Neural cell (in vitro differentiated cells): ENCODE measurements at regions not wholly inside any gene's neighbourhood (a gene's known extent, or its start where the extent isn't known, plus 50 kb on each side); places are given as distances from the start of the nearest gene placed in this dataset.

Experiments
- H2AFZ ChIP-seq: fragments of 200-600, 300-800 bp; sonication (generic), shearing (Covaris generic); 2 replicates; pipeline ENCODE4 v1.6.0; 2014; ENCODE audit warnings: low read depth, mild to moderate bottlenecking, antibody characterized with exemption, low read length, moderate library complexity
- H3F3A ChIP-seq: fragments of 200-600 bp; shearing (Covaris generic); 2 replicates; pipeline ENCODE4 v1.6.1; 2016; ENCODE audit warnings: mild to moderate bottlenecking, moderate library complexity, mixed read lengths, antibody characterized with exemption, low read length; ENCODE audit not compliant: insufficient read depth, poor library complexity, severe bottlenecking
- H3K27ac ChIP-seq: fragments of 200-600, 300-800 bp; sonication (generic), shearing (Covaris generic); 2 replicates; pipeline ENCODE4 v1.5.1; 2014; ENCODE audit warnings: mild to moderate bottlenecking, low read length, moderate library complexity
- H3K27me3 ChIP-seq: fragments of 300-800, 200-600 bp; sonication (generic), shearing (Covaris generic); 2 replicates; pipeline ENCODE4 v1.6.0; 2014; ENCODE audit warnings: mild to moderate bottlenecking, low read depth, low read length, moderate library complexity; ENCODE audit not compliant: insufficient read depth
- H3K36me3 ChIP-seq: fragments of 300-800, 200-600 bp; sonication (generic), shearing (Covaris generic); 2 replicates; pipeline ENCODE4 v1.5.1; 2014; ENCODE audit warnings: mild to moderate bottlenecking, antibody characterized with exemption, low read length, moderate library complexity; ENCODE audit not compliant: insufficient read depth
- H3K4me2 ChIP-seq: fragments of 300-800, 200-600 bp; sonication (generic), shearing (Covaris generic); 2 replicates; pipeline ENCODE4 v1.6.0; 2014; ENCODE audit warnings: mild to moderate bottlenecking, low read length
- H3K4me3 ChIP-seq: fragments of 300-800, 200-600 bp; sonication (generic), shearing (Covaris generic); 2 replicates; pipeline ENCODE4 v1.5.1; 2014; ENCODE audit warnings: mild to moderate bottlenecking, low read length, moderate library complexity
- H3K79me2 ChIP-seq: fragments of 200-600 bp; shearing (Covaris generic); replicated peaks from 2 replicates; pipeline ENCODE4 v1.6.0; 2014; ENCODE audit warnings: mild to moderate bottlenecking, low read length, moderate library complexity; ENCODE audit not compliant: insufficient read depth
- H3K9ac ChIP-seq: fragments of 300-800, 200-600 bp; sonication (generic), shearing (Covaris generic); 2 replicates; pipeline ENCODE4 v1.6.1; 2016; ENCODE audit warnings: mild to moderate bottlenecking, low read length, mixed read lengths
- H3K9me2 ChIP-seq: fragments of 200-600 bp; shearing (Covaris generic); 2 replicates; pipeline ENCODE4 v1.6.1; 2016; ENCODE audit warnings: mild to moderate bottlenecking, low read length, mixed read lengths; ENCODE audit not compliant: insufficient read depth
- H3K9me3 ChIP-seq: fragments of 200-600, 300-800 bp; sonication (generic), shearing (Covaris generic); 2 replicates; pipeline ENCODE4 v1.6.1; 2016; ENCODE audit warnings: mild to moderate bottlenecking, mixed run types, low read length, moderate library complexity, mixed read lengths
- H4K20me1 ChIP-seq: fragments of 200-600 bp; shearing (Covaris generic); 2 replicates; pipeline ENCODE4 v1.6.1; 2016; ENCODE audit warnings: mild to moderate bottlenecking, mixed run types; ENCODE audit not compliant: insufficient read depth
- EP300 ChIP-seq: fragments of 450-650 bp; conservative IDR thresholded peaks from 2 replicates; pipeline ENCODE4 v1.6.1; 2014; ENCODE audit warnings: antibody characterized with exemption, mild to moderate bottlenecking, moderate library complexity; ENCODE audit not compliant: poor library complexity, severe bottlenecking
- EZH2 ChIP-seq: fragments of 200-600, 300-800 bp; shearing (Covaris generic), sonication (generic); IDR thresholded peaks from 2 replicates; pipeline ENCODE4 v1.6.1; 2014; ENCODE audit warnings: antibody characterized with exemption, low read length, borderline replicate concordance, mild to moderate bottlenecking; ENCODE audit not compliant: insufficient read depth, poor library complexity, severe bottlenecking
- MXI1 ChIP-seq: fragments of 450-650 bp; conservative IDR thresholded peaks from 2 replicates; pipeline ENCODE4 v1.6.1; 2014; ENCODE audit warnings: antibody characterized with exemption, mild to moderate bottlenecking; ENCODE audit not compliant: poor library complexity, severe bottlenecking
- POLR2AphosphoS5 ChIP-seq: IDR thresholded peaks from 2 replicates; pipeline ENCODE4 v1.6.1; 2012
- RAD21 ChIP-seq: fragments of 450-650 bp; conservative IDR thresholded peaks from 2 replicates; pipeline ENCODE4 v1.6.1; 2014; ENCODE audit warnings: antibody characterized with exemption, mild to moderate bottlenecking, moderate library complexity
- REST ChIP-seq: IDR thresholded peaks from 2 replicates; pipeline ENCODE4 v1.6.1; 2012; ENCODE audit warnings: borderline replicate concordance
- SMC3 ChIP-seq: fragments of 450-650 bp; conservative IDR thresholded peaks from 2 replicates; pipeline ENCODE4 v1.6.1; 2014; ENCODE audit warnings: antibody characterized with exemption, mild to moderate bottlenecking, moderate library complexity; ENCODE audit not compliant: poor library complexity
- TAF1 ChIP-seq: IDR thresholded peaks from 2 replicates; pipeline ENCODE4 v1.6.1; 2012; ENCODE audit warnings: low read depth
- TF ChIP-seq, protein P1 (sequence below): fragments of 450-650 bp; IDR thresholded peaks from 2 replicates; pipeline ENCODE4 v1.5.1; 2014; ENCODE audit warnings: antibody characterized with exemption, mild to moderate bottlenecking, moderate library complexity; ENCODE audit not compliant: poor library complexity, severe bottlenecking

DNA sequence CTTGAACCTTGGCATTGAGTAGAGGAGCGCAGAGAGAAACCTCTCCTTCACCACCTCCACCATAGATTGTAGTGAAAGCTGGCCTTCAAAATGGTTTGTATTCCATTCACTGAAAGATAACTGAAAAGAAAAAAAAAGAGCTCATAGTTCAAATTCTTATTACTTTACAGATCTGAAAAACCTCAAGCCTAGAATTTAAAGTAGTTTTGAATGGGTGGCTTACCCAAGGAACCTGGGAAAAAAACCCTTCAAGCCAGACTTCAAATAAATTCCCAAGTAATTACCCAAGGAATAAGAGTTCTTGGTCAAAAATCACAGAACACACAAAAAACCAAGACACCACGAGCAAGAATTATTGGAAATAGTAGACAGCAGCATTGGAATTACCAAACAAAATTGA lies 83.6 kb upstream of the TMEM33 start:
- no peaks in the 10 kb centered on the region for H3K9me2 ChIP-seq

DNA sequence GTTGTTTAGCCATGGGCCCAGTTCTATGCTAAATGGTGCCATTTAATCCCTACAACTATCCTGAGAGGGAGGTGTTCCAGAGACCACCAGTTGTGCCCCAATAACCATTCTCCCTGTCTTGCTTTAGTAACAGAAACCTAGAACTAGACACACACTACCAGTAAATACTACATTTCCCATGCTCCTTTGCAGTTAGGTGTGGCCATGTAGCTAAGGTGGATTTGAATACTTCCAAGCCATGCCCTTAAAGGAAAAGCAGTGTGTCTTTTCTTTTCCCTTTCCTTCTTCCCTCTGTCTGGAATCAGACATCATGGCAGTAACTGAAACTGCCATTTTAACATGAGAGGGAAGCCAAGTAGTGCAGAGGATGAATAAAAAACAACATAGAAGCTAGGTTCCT lies 90.9 kb upstream of the TMEM33 start:
- Histone ChIP-seq H3K9ac (no peak overlapping the region), H3K36me3 (no peaks in the 10 kb centered on the region), H3K4me3 (no peak overlapping the region), H4K20me1 (no peaks in the 10 kb centered on the region), H3K4me2 (no peak overlapping the region), H2AFZ (no peak overlapping the region), H3K9me2 (no peaks in the 10 kb centered on the region), H3K79me2 (no peaks in the 10 kb centered on the region), H3K27me3 (no peaks in the 10 kb centered on the region), H3K9me3 (no peaks in the 10 kb centered on the region), H3F3A (no peaks in the 10 kb centered on the region), H3K27ac (no peak overlapping the region)
- TF ChIP-seq MXI1 (no peak), EP300 (no peak), EZH2 (no peak), REST (no peak), RAD21 (no peak)
- TF ChIP-seq, protein P1, sequence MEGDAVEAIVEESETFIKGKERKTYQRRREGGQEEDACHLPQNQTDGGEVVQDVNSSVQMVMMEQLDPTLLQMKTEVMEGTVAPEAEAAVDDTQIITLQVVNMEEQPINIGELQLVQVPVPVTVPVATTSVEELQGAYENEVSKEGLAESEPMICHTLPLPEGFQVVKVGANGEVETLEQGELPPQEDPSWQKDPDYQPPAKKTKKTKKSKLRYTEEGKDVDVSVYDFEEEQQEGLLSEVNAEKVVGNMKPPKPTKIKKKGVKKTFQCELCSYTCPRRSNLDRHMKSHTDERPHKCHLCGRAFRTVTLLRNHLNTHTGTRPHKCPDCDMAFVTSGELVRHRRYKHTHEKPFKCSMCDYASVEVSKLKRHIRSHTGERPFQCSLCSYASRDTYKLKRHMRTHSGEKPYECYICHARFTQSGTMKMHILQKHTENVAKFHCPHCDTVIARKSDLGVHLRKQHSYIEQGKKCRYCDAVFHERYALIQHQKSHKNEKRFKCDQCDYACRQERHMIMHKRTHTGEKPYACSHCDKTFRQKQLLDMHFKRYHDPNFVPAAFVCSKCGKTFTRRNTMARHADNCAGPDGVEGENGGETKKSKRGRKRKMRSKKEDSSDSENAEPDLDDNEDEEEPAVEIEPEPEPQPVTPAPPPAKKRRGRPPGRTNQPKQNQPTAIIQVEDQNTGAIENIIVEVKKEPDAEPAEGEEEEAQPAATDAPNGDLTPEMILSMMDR = no peak

More for the DNA sequence above, 83.6 kb upstream of the TMEM33 start:
- no peak overlapping the region for H3K9ac ChIP-seq
- no peaks in the 10 kb centered on the region for H4K20me1 ChIP-seq
- H3K4me2 ChIP-seq = no peak overlapping the region
- H3K9me3 ChIP-seq = no peaks in the 10 kb centered on the region
- no peaks in the 10 kb centered on the region for H3F3A ChIP-seq
- TF ChIP-seq, protein P1 = no peak
- TF ChIP-seq EP300 (no peak), POLR2AphosphoS5 (no peak), TAF1 (no peak), SMC3 (no peak), MXI1 (no peak)
- H2AFZ ChIP-seq = no peak overlapping the region
- no peaks in the 10 kb centered on the region for H3K79me2 ChIP-seq
- no peak overlapping the region for H3K27ac ChIP-seq
- no peaks in the 10 kb centered on the region for H3K36me3 ChIP-seq
- H3K27me3 ChIP-seq = no peaks in the 10 kb centered on the region
- H3K4me3 ChIP-seq = no peak overlapping the region
